Mucosa of stomach (tissue), 1 donor: ENCODE measurements at regions not wholly inside any gene's neighbourhood (a gene's known extent, or its start where the extent isn't known, plus 50 kb on each side); places are given as distances from the start of the nearest gene placed in this dataset.
"Not testable (repeated sequence)": the region's sequence is repeated elsewhere in the genome, so short reads cannot be mapped to it uniquely, and the experiment has no call there.

Experiments
- H3K27me3 ChIP-seq: one replicate; pipeline ENCODE4 v1.7.0; 2013; ENCODE audit warnings: mild to moderate bottlenecking, low read length; ENCODE audit not compliant: control insufficient read depth, insufficient read depth
- H3K36me3 ChIP-seq: one replicate; pipeline ENCODE4 v1.7.0; 2013; ENCODE audit warnings: low read length; ENCODE audit not compliant: control insufficient read depth, insufficient read depth
- H3K4me1 ChIP-seq: one replicate; pipeline ENCODE4 v1.7.0; 2013; ENCODE audit warnings: mild to moderate bottlenecking, low read length; ENCODE audit not compliant: control insufficient read depth, insufficient read depth
- H3K4me3 ChIP-seq: one replicate; pipeline ENCODE4 v1.7.0; 2013; ENCODE audit warnings: low read length
- H3K9ac ChIP-seq: one replicate; pipeline ENCODE4 v1.7.0; 2013; ENCODE audit warnings: mild to moderate bottlenecking, low read length, moderate library complexity
- H3K9me3 ChIP-seq: one replicate; pipeline ENCODE4 v1.7.0; 2013; ENCODE audit warnings: mild to moderate bottlenecking, low read length, moderate library complexity; ENCODE audit not compliant: control insufficient read depth
- donor health status: Pancreatic carcinoma.

- H3K9ac ChIP-seq, result no peak overlapping the region
- H3K27me3 ChIP-seq, result no peaks in the 10 kb centered on the region
- H3K36me3 ChIP-seq, result no peaks in the 10 kb centered on the region
- H3K9me3 ChIP-seq, result no peaks in the 10 kb centered on the region
- no peaks in the 10 kb centered on the region for H3K4me1 ChIP-seq
- H3K4me3 ChIP-seq, result no peak overlapping the region
Observed at GRCh38 chr2:212737392-212738172, 199.0 kb upstream of the ERBB4 start.

- no peaks in the 10 kb centered on the region for H3K36me3 ChIP-seq
- H3K4me1 ChIP-seq, result no peaks in the 10 kb centered on the region
- H3K9ac ChIP-seq, result no peak overlapping the region
- H3K27me3 ChIP-seq, result no peaks in the 10 kb centered on the region
- no peaks in the 10 kb centered on the region for H3K9me3 ChIP-seq
- H3K4me3 ChIP-seq, result no peak overlapping the region
Observed at GRCh38 chr2:212736385-212736726, 197.8 kb upstream of the ERBB4 start.

- Histone ChIP-seq H3K9ac (no peak overlapping the region), H3K4me3 (no peak overlapping the region), H3K4me1 (no peaks in the 10 kb centered on the region), H3K36me3 (no peaks in the 10 kb centered on the region), H3K27me3 (no peaks in the 10 kb centered on the region), H3K9me3 (no peaks in the 10 kb centered on the region)
Observed at GRCh38 chr2:212733273-212733672, 194.7 kb upstream of the ERBB4 start.

- Histone ChIP-seq H3K4me1 (no peaks in the 10 kb centered on the region), H3K36me3 (no peaks in the 10 kb centered on the region), H3K27me3 (no peaks in the 10 kb centered on the region), H3K9ac (no peak overlapping the region), H3K9me3 (no peaks in the 10 kb centered on the region), H3K4me3 (no peak overlapping the region)
Observed at GRCh38 chr2:212732860-212733259, 194.3 kb upstream of the ERBB4 start.

GRCh38 chr2:212730994-212731393 is 192.4 kb upstream of the ERBB4 start:
- no peaks in the 10 kb centered on the region for H3K4me1 ChIP-seq
- no peaks in the 10 kb centered on the region for H3K36me3 ChIP-seq
- H3K27me3 ChIP-seq, result no peaks in the 10 kb centered on the region
- H3K9me3 ChIP-seq, result no peaks in the 10 kb centered on the region
- no peak overlapping the region for H3K4me3 ChIP-seq
- no peak overlapping the region for H3K9ac ChIP-seq

GRCh38 chr2:212728717-212729116 is 190.1 kb upstream of the ERBB4 start:
- H3K4me1 ChIP-seq, result no peaks in the 10 kb centered on the region

GRCh38 chr2:212727751-212728150 is 189.1 kb upstream of the ERBB4 start:
- no peaks in the 10 kb centered on the region for H3K4me1 ChIP-seq
- H3K36me3 ChIP-seq, result no peaks in the 10 kb centered on the region
- no peak overlapping the region for H3K9ac ChIP-seq
- no peaks in the 10 kb centered on the region for H3K27me3 ChIP-seq
- H3K9me3 ChIP-seq, result no peaks in the 10 kb centered on the region
- no peak overlapping the region for H3K4me3 ChIP-seq

More at GRCh38 chr2:212728717-212729116, 190.1 kb upstream of the ERBB4 start:
- Histone ChIP-seq H3K9ac (no peak overlapping the region), H3K27me3 (no peaks in the 10 kb centered on the region), H3K4me3 (no peak overlapping the region), H3K9me3 (no peaks in the 10 kb centered on the region), H3K36me3 (no peaks in the 10 kb centered on the region)

GRCh38 chr2:212726403-212726802 is 187.8 kb upstream of the ERBB4 start:
- Histone ChIP-seq H3K4me1 (no peaks in the 10 kb centered on the region), H3K27me3 (no peaks in the 10 kb centered on the region), H3K4me3 (no peak overlapping the region), H3K9ac (no peak overlapping the region), H3K9me3 (no peaks in the 10 kb centered on the region), H3K36me3 (no peaks in the 10 kb centered on the region)

GRCh38 chr2:212725180-212725579 is 186.6 kb upstream of the ERBB4 start:
- Histone ChIP-seq H3K4me1 (no peaks in the 10 kb centered on the region), H3K4me3 (no peak overlapping the region)

GRCh38 chr2:212723226-212723625 is 184.6 kb upstream of the ERBB4 start:
- Histone ChIP-seq H3K4me1 (no peaks in the 10 kb centered on the region), H3K9me3 (no peaks in the 10 kb centered on the region), H3K27me3 (no peaks in the 10 kb centered on the region), H3K4me3 (no peak overlapping the region), H3K36me3 (no peaks in the 10 kb centered on the region), H3K9ac (no peak overlapping the region)

More at GRCh38 chr2:212725180-212725579, 186.6 kb upstream of the ERBB4 start:
- H3K9ac ChIP-seq, result no peak overlapping the region
- no peaks in the 10 kb centered on the region for H3K36me3 ChIP-seq
- H3K27me3 ChIP-seq, result no peaks in the 10 kb centered on the region
- no peaks in the 10 kb centered on the region for H3K9me3 ChIP-seq

- Histone ChIP-seq H3K4me1 (no peaks in the 10 kb centered on the region), H3K4me3 (no peak overlapping the region), H3K27me3 (no peaks in the 10 kb centered on the region), H3K9ac (no peak overlapping the region), H3K9me3 (no peaks in the 10 kb centered on the region), H3K36me3 (no peaks in the 10 kb centered on the region)
Observed at GRCh38 chr2:212722046-212722445, 183.4 kb upstream of the ERBB4 start.

GRCh38 chr2:212721026-212721451 is 182.4 kb upstream of the ERBB4 start:
- no peaks in the 10 kb centered on the region for H3K27me3 ChIP-seq

GRCh38 chr2:212715411-212715810 is 176.8 kb upstream of the ERBB4 start:
- not testable (repeated sequence) for H3K9ac ChIP-seq, H3K4me1 ChIP-seq, H3K36me3 ChIP-seq, H3K4me3 ChIP-seq, H3K27me3 ChIP-seq, H3K9me3 ChIP-seq

More at GRCh38 chr2:212721026-212721451, 182.4 kb upstream of the ERBB4 start:
- Histone ChIP-seq H3K9ac (no peak overlapping the region), H3K4me3 (no peak overlapping the region), H3K9me3 (no peaks in the 10 kb centered on the region), H3K4me1 (no peaks in the 10 kb centered on the region), H3K36me3 (no peaks in the 10 kb centered on the region)
